ENCODE measurements at regions not wholly inside any gene's neighbourhood (a gene's known extent, or its start where the extent isn't known, plus 50 kb on each side); places are given as distances from the start of the nearest gene placed in this dataset.

DNA sequence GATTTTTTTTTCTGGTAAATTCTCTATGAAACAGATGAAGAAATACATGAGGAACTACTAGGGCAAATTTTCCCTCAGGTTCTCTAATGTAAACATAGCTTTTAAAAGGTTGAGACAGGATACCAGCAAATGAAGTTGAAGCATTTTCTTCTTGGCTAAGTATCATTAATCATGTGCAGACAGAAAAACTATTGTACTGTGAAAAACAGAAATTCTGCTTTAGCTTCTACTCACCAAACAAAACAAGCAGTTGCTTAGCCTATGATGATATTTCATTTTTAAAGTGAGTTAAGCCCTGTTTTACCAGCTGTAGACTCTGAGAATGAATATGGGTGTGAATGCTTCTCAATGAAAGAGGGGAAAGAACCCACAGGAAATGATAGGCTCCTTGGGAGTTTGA lies 358.9 kb downstream of the TRAM1L1 start:
- no peak overlapping the region for H3K4me3 ChIP-seq
- DNase-seq (ENCODE audit: low spot score in 2 of 2), result no peak
- peaks cover 0 to 5% (median 0%) of the 10 kb centered on the region in 4 donors for H3K4me1 ChIP-seq
- no peaks in the 10 kb centered on the region for H3K9me3 ChIP-seq
- no peak overlapping the region for H3K27ac ChIP-seq
- no peaks in the 10 kb centered on the region for H3K36me3 ChIP-seq
- TF ChIP-seq POLR2A (IDR thresholded peaks at IDR 0.05) (no peak), EP300 (IDR thresholded peaks at IDR 0.05) (no peak)
- TF ChIP-seq, protein P1, sequence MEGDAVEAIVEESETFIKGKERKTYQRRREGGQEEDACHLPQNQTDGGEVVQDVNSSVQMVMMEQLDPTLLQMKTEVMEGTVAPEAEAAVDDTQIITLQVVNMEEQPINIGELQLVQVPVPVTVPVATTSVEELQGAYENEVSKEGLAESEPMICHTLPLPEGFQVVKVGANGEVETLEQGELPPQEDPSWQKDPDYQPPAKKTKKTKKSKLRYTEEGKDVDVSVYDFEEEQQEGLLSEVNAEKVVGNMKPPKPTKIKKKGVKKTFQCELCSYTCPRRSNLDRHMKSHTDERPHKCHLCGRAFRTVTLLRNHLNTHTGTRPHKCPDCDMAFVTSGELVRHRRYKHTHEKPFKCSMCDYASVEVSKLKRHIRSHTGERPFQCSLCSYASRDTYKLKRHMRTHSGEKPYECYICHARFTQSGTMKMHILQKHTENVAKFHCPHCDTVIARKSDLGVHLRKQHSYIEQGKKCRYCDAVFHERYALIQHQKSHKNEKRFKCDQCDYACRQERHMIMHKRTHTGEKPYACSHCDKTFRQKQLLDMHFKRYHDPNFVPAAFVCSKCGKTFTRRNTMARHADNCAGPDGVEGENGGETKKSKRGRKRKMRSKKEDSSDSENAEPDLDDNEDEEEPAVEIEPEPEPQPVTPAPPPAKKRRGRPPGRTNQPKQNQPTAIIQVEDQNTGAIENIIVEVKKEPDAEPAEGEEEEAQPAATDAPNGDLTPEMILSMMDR (IDR thresholded peaks at IDR 0.05), result no peak
- no peaks in the 10 kb centered on the region for H3K27me3 ChIP-seq

DNA sequence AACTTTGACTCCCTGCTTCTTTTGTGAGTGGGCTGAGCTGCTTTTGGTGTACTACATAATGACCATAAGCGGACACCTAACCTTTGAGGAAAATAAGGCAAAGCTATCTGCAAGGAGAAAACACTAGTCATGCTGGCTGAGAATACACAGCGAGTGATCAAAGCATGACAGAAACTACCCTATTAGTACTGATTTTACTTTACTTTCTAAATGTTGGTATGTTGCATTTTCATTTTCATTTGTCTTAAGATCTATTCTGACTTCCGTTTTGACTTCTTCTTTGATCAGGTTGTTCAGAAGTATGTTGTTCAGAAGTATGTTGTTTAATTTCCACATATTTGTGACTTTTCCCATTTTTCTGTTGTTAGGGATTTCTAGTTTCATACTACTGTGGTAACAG lies 361.1 kb downstream of the TRAM1L1 start:
- no peak for DNase-seq (ENCODE audit: low spot score in 2 of 2)
- TF ChIP-seq, protein P1 (IDR thresholded peaks at IDR 0.05), result no peak
- no peak for TF ChIP-seq EP300 (IDR thresholded peaks at IDR 0.05)
- TF ChIP-seq POLR2A (IDR thresholded peaks at IDR 0.05), result no peak
- Histone ChIP-seq H3K36me3 (no peaks in the 10 kb centered on the region), H3K27me3 (no peaks in the 10 kb centered on the region), H3K27ac (no peak overlapping the region), H3K4me3 (no peak overlapping the region), H3K9me3 (no peaks in the 10 kb centered on the region), H3K4me1 (peaks cover 0 to 5% (median 0%) of the 10 kb centered on the region in 4 donors)
- 92% methylated on average over 3 of the region's 3 CpGs for WGBS, 2 donors

DNA sequence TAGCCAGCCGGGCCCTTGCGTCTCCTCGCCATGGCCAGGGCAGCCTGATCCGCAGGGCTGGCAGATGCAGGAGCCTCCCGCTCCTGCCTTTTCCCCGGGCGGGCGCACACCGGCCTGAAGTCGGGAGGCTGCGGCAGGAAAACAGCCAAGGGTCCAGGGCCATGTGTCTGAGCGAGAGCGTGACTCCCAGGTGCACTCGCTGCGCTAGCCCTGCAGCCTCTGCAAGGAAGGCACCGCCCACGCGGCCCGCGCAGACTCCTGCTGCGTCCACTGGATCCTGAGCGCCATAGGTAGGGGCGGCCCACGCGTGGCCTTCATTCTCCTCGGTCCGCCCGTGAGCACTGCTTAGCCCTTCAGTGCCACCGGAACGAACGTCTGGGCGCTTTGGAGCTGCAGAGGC lies 379.9 kb downstream of the TRAM1L1 start:
- 93 to 99% methylated on average over 12 to 21 of the region's 32 CpGs for WGBS, 2 donors
- Histone ChIP-seq H3K27me3 (no peaks in the 10 kb centered on the region), H3K36me3 (no peaks in the 10 kb centered on the region), H3K27ac (no peak overlapping the region), H3K9me3 (peaks cover 0 to 10% (median 0%) of the 10 kb centered on the region in 4 donors), H3K4me1 (no peaks in the 10 kb centered on the region), H3K4me3 (no peak overlapping the region)
- no peak for DNase-seq (ENCODE audit: low spot score in 2 of 2)
- TF ChIP-seq POLR2A (IDR thresholded peaks at IDR 0.05) (no peak), EP300 (IDR thresholded peaks at IDR 0.05) (no peak)
- TF ChIP-seq, protein P1 (IDR thresholded peaks at IDR 0.05), result no peak

DNA sequence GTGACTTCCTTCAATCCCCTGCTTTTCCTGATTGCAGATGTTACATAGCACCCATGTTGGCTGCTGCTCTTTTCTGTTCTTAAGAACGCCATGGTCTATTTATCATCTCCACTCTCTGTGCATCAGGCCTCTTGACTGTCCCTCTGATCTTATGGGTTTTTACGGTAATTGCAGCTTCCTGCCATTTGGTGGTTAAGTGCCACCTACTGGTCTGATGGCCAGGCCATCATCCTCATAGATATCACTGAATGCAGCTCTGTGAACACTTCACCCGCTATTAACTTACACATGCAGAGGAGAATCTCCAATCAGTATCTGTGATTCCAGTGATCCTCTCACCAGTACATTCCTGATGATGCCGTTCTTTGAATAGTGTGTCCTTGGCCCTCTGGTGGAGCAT lies 382.4 kb downstream of the TRAM1L1 start:
- Histone ChIP-seq H3K4me3 (no peak overlapping the region), H3K36me3 (no peaks in the 10 kb centered on the region), H3K4me1 (no peaks in the 10 kb centered on the region), H3K27ac (no peak overlapping the region), H3K9me3 (peaks cover 0 to 24% (median 0%) of the 10 kb centered on the region in 4 donors), H3K27me3 (no peaks in the 10 kb centered on the region)
- no peak for DNase-seq (ENCODE audit: low spot score in 2 of 2)
- TF ChIP-seq, protein P1 (IDR thresholded peaks at IDR 0.05), result no peak
- TF ChIP-seq POLR2A (IDR thresholded peaks at IDR 0.05) (no peak), EP300 (IDR thresholded peaks at IDR 0.05) (no peak)
- WGBS, 2 donors, result 78 to 86% methylated on average over 4 of the region's 4 CpGs

DNA sequence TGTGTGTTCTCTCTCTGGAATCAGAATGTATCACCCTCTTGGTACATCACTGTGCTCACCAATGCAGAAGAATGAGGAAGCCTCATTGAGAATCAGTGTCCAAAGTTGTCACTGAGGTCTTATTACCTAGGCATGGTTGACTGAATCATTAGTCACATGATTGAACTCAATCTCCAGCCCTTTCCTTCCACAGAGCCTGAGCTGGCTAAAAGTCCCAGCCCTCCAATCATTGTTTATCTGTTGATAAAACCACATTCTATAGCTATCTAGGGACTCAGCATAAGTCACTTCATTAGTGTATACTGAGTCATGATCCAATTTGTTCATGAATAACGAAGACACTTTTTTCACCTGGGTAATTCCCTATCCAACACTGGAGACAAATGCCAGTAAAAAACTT lies 396.8 kb downstream of the TRAM1L1 start:
- Histone ChIP-seq H3K36me3 (no peaks in the 10 kb centered on the region), H3K4me3 (no peak overlapping the region), H3K27me3 (no peaks in the 10 kb centered on the region), H3K9me3 (peaks cover 0 to 6% (median 2%) of the 10 kb centered on the region in 4 donors), H3K27ac (no peak overlapping the region), H3K4me1 (no peaks in the 10 kb centered on the region)
- WGBS, 2 donors, result 96 to 97% methylated on average over 1 of the region's 1 CpG
- DNase-seq (ENCODE audit: low spot score in 2 of 2), result no peak
- TF ChIP-seq EP300 (IDR thresholded peaks at IDR 0.05) (no peak), POLR2A (IDR thresholded peaks at IDR 0.05) (no peak)
- TF ChIP-seq, protein P1 (IDR thresholded peaks at IDR 0.05), result no peak

Measured in tibial nerve (tissue), 4 donors.